ENCODE measurements at regions not wholly inside any gene's neighbourhood (a gene's known extent, or its start where the extent isn't known, plus 50 kb on each side); places are given as distances from the start of the nearest gene placed in this dataset.

- no peak for DNase-seq
Measured at GRCh38 chr6:3996349-3996748, 82.6 kb downstream of the FAM217A start.

GRCh38 chr6:3997177-3997770 is 81.7 kb downstream of the FAM217A start:
- Histone ChIP-seq H3K9me3 (replicated peaks; ENCODE audit: control insufficient read depth, low read depth, low read length) (no peaks in the 10 kb centered on the region), H3K27me3 (ENCODE audit: control insufficient read depth, insufficient read depth, low read length) (no peaks in the 10 kb centered on the region), H3K4me3 (ENCODE audit: low read length) (no peak overlapping the region), H3K27ac (ENCODE audit: low read length) (peak overlapping the region; percentile 89), H3K4me1 (ENCODE audit: control insufficient read depth, insufficient read depth, low read length) (no peaks in the 10 kb centered on the region), H3K36me3 (ENCODE audit: control insufficient read depth, insufficient read depth, low read length) (no peaks in the 10 kb centered on the region)
- DNase-seq: peak; percentile 95
- no CpG with 5 or more reads among the region's 3 CpGs for whole genome bisulfite sequencing (ENCODE audit: insufficient coverage)

More at GRCh38 chr6:3996349-3996748, 82.6 kb downstream of the FAM217A start:
- Histone ChIP-seq H3K27ac (ENCODE audit: low read length) (peak overlapping the region; percentile 89), H3K36me3 (ENCODE audit: control insufficient read depth, insufficient read depth, low read length) (no peaks in the 10 kb centered on the region), H3K4me1 (ENCODE audit: control insufficient read depth, insufficient read depth, low read length) (no peaks in the 10 kb centered on the region), H3K9me3 (replicated peaks; ENCODE audit: control insufficient read depth, low read depth, low read length) (no peaks in the 10 kb centered on the region), H3K4me3 (ENCODE audit: low read length) (no peak overlapping the region), H3K27me3 (ENCODE audit: control insufficient read depth, insufficient read depth, low read length) (no peaks in the 10 kb centered on the region)
- no CpG with 5 or more reads among the region's 4 CpGs for WGBS (ENCODE audit: insufficient coverage)

- WGBS (ENCODE audit: insufficient coverage): no CpG with 5 or more reads among the region's 4 CpGs
Measured at GRCh38 chr6:3999800-4000661, 78.9 kb downstream of the FAM217A start.

GRCh38 chr6:4004249-4004648 is 74.7 kb downstream of the FAM217A start:
- H3K9me3 ChIP-seq (replicated peaks; ENCODE audit: control insufficient read depth, low read depth, low read length): no peaks in the 10 kb centered on the region
- H3K27me3 ChIP-seq (ENCODE audit: control insufficient read depth, insufficient read depth, low read length): no peaks in the 10 kb centered on the region
- WGBS (ENCODE audit: insufficient coverage): no CpG with 5 or more reads among the region's 3 CpGs

More at GRCh38 chr6:3999800-4000661, 78.9 kb downstream of the FAM217A start:
- Histone ChIP-seq H3K9me3 (replicated peaks; ENCODE audit: control insufficient read depth, low read depth, low read length) (no peaks in the 10 kb centered on the region), H3K4me1 (ENCODE audit: control insufficient read depth, insufficient read depth, low read length) (no peaks in the 10 kb centered on the region), H3K36me3 (ENCODE audit: control insufficient read depth, insufficient read depth, low read length) (no peaks in the 10 kb centered on the region), H3K27me3 (ENCODE audit: control insufficient read depth, insufficient read depth, low read length) (no peaks in the 10 kb centered on the region), H3K27ac (ENCODE audit: low read length) (no peak overlapping the region), H3K4me3 (ENCODE audit: low read length) (no peak overlapping the region)
- no peak for DNase-seq

GRCh38 chr6:4008324-4009047 is 70.5 kb downstream of the FAM217A start:
- WGBS (ENCODE audit: insufficient coverage): no CpG with 5 or more reads among the region's 3 CpGs
- H3K27ac ChIP-seq (ENCODE audit: low read length): peak overlapping the region; percentile 30

More at GRCh38 chr6:4004249-4004648, 74.7 kb downstream of the FAM217A start:
- DNase-seq: no peak
- H3K36me3 ChIP-seq (ENCODE audit: control insufficient read depth, insufficient read depth, low read length): no peaks in the 10 kb centered on the region
- no peak overlapping the region for H3K4me3 ChIP-seq (ENCODE audit: low read length)
- no peaks in the 10 kb centered on the region for H3K4me1 ChIP-seq (ENCODE audit: control insufficient read depth, insufficient read depth, low read length)
- H3K27ac ChIP-seq (ENCODE audit: low read length): no peak overlapping the region

GRCh38 chr6:4009486-4009885 is 69.5 kb downstream of the FAM217A start:
- no peak overlapping the region for H3K4me3 ChIP-seq (ENCODE audit: low read length)
- no peaks in the 10 kb centered on the region for H3K9me3 ChIP-seq (replicated peaks; ENCODE audit: control insufficient read depth, low read depth, low read length)
- peaks cover 2% of the 10 kb centered on the region for H3K36me3 ChIP-seq (ENCODE audit: control insufficient read depth, insufficient read depth, low read length)
- no CpG with 5 or more reads among the region's 8 CpGs for WGBS (ENCODE audit: insufficient coverage)
- DNase-seq: no peak
- H3K27ac ChIP-seq (ENCODE audit: low read length): no peak overlapping the region
- no peaks in the 10 kb centered on the region for H3K27me3 ChIP-seq (ENCODE audit: control insufficient read depth, insufficient read depth, low read length)
- peaks cover 2% of the 10 kb centered on the region for H3K4me1 ChIP-seq (ENCODE audit: control insufficient read depth, insufficient read depth, low read length)

More at GRCh38 chr6:4008324-4009047, 70.5 kb downstream of the FAM217A start:
- no peaks in the 10 kb centered on the region for H3K36me3 ChIP-seq (ENCODE audit: control insufficient read depth, insufficient read depth, low read length)
- H3K9me3 ChIP-seq (replicated peaks; ENCODE audit: control insufficient read depth, low read depth, low read length): no peaks in the 10 kb centered on the region
- H3K27me3 ChIP-seq (ENCODE audit: control insufficient read depth, insufficient read depth, low read length): no peaks in the 10 kb centered on the region
- peak; percentile 86 for DNase-seq
- H3K4me1 ChIP-seq (ENCODE audit: control insufficient read depth, insufficient read depth, low read length): peaks cover 2% of the 10 kb centered on the region
- H3K4me3 ChIP-seq (ENCODE audit: low read length): no peak overlapping the region

GRCh38 chr6:4010048-4010447 is 68.9 kb downstream of the FAM217A start:
- Histone ChIP-seq H3K4me1 (ENCODE audit: control insufficient read depth, insufficient read depth, low read length) (peaks cover 2% of the 10 kb centered on the region), H3K27me3 (ENCODE audit: control insufficient read depth, insufficient read depth, low read length) (no peaks in the 10 kb centered on the region), H3K9me3 (replicated peaks; ENCODE audit: control insufficient read depth, low read depth, low read length) (no peaks in the 10 kb centered on the region), H3K4me3 (ENCODE audit: low read length) (no peak overlapping the region), H3K27ac (ENCODE audit: low read length) (no peak overlapping the region), H3K36me3 (ENCODE audit: control insufficient read depth, insufficient read depth, low read length) (peaks cover 2% of the 10 kb centered on the region)
- no CpG with 5 or more reads among the region's 2 CpGs for WGBS (ENCODE audit: insufficient coverage)
- no peak for DNase-seq

- Histone ChIP-seq H3K27me3 (ENCODE audit: control insufficient read depth, insufficient read depth, low read length) (no peaks in the 10 kb centered on the region), H3K4me3 (ENCODE audit: low read length) (no peak overlapping the region), H3K36me3 (ENCODE audit: control insufficient read depth, insufficient read depth, low read length) (peaks cover 2% of the 10 kb centered on the region), H3K4me1 (ENCODE audit: control insufficient read depth, insufficient read depth, low read length) (peaks cover 2% of the 10 kb centered on the region), H3K27ac (ENCODE audit: low read length) (no peak overlapping the region), H3K9me3 (replicated peaks; ENCODE audit: control insufficient read depth, low read depth, low read length) (no peaks in the 10 kb centered on the region)
- WGBS (ENCODE audit: insufficient coverage): 65% methylated on average over 3 of the region's 3 CpGs
- no peak for DNase-seq
Measured at GRCh38 chr6:4010689-4011090, 68.2 kb downstream of the FAM217A start.

GRCh38 chr6:4012826-4013225 is 66.1 kb downstream of the FAM217A start:
- peaks cover 4% of the 10 kb centered on the region for H3K4me1 ChIP-seq (ENCODE audit: control insufficient read depth, insufficient read depth, low read length)
- no peak overlapping the region for H3K27ac ChIP-seq (ENCODE audit: low read length)
- H3K27me3 ChIP-seq (ENCODE audit: control insufficient read depth, insufficient read depth, low read length): no peaks in the 10 kb centered on the region
- H3K9me3 ChIP-seq (replicated peaks; ENCODE audit: control insufficient read depth, low read depth, low read length): no peaks in the 10 kb centered on the region
- peaks cover 2% of the 10 kb centered on the region for H3K36me3 ChIP-seq (ENCODE audit: control insufficient read depth, insufficient read depth, low read length)
- H3K4me3 ChIP-seq (ENCODE audit: low read length): no peak overlapping the region
- no peak for DNase-seq
- no CpG with 5 or more reads among the region's 2 CpGs for WGBS (ENCODE audit: insufficient coverage)
